ENCODE measurements at regions not wholly inside any gene's neighbourhood (a gene's known extent, or its start where the extent isn't known, plus 50 kb on each side); places are given as distances from the start of the nearest gene placed in this dataset.

GRCh38 chr1:55876276-55877060 lies 661.3 kb upstream of the USP24 start (continued):
- no peak for TF ChIP-seq BCL3 (IDR thresholded peaks at IDR 0.05)
- no peak for TF ChIP-seq RNF2 (IDR thresholded peaks at IDR 0.05; ENCODE audit: borderline replicate concordance, low read depth)
- no peak for TF ChIP-seq ESRRA (IDR thresholded peaks at IDR 0.05; ENCODE audit: borderline replicate concordance, low read length)
- TF ChIP-seq CTCF (IDR thresholded peaks at IDR 0.05) = no peak
- TF ChIP-seq TFCP2L1 (CRISPR knock-in tag; IDR thresholded peaks at IDR 0.05) = no peak

GRCh38 chr1:55870106-55870505 lies 654.9 kb upstream of the USP24 start:
- no peaks in the 10 kb centered on the region for H3K4me1 ChIP-seq
- POLR2A ChIA-PET = no interaction called here
- no peak overlapping the region for H3K27ac ChIP-seq
- DNase-seq (ENCODE audit: low read depth in 1 of 2, low spot score in 1 of 2) (no peak), FAIRE-seq (no peak), ATAC-seq (no peak)
- H3K4me2 ChIP-seq = no peak overlapping the region
- CTCF ChIA-PET = no interaction called here
- TF ChIP-seq REST (IDR thresholded peaks at IDR 0.05) (no peak), ESRRA (IDR thresholded peaks at IDR 0.05; ENCODE audit: borderline replicate concordance, low read length) (no peak), CHD2 (IDR thresholded peaks at IDR 0.05; ENCODE audit: low read length, partially characterized antibody) (no peak), CEBPB (IDR thresholded peaks at IDR 0.05) (no peak), MYC (IDR thresholded peaks at IDR 0.05; ENCODE audit: borderline replicate concordance, low read length) (no peak), RAD21 (conservative IDR thresholded peaks at IDR 0.05 in 1 of 2, IDR thresholded peaks at IDR 0.05 in 1 of 2) (no peak)
- no peak overlapping the region for H3K4me3 ChIP-seq
- no peaks in the 10 kb centered on the region for H3K9me3 ChIP-seq

- ChIA-PET CTCF (interaction anchor here (1.4 to 1.7 kb wide), 2 partner anchors 9 kb away, joined by 3 to 4 read pairs; no protein-coding TSS in a partner anchor), POLR2A (no interaction called here)
- Histone ChIP-seq H3K4me1 (no peaks in the 10 kb centered on the region), H3K4me2 (no peak overlapping the region), H3K27ac (no peak overlapping the region), H3K9me3 (no peaks in the 10 kb centered on the region), H3K4me3 (no peak overlapping the region)
- FAIRE-seq = no peak
- ATAC-seq = no peak
- no peak for DNase-seq (ENCODE audit: low read depth in 1 of 2, low spot score in 1 of 2)
- WGBS (ENCODE audit: missing lambda C conversion rate) = 94% methylated on average over 1 of the region's 1 CpG
- TF ChIP-seq FOXS1 (CRISPR knock-in tag; IDR thresholded peaks at IDR 0.05) (no peak), HOXA7 (CRISPR knock-in tag; IDR thresholded peaks at IDR 0.05) (no peak), HMGXB4 (CRISPR knock-in tag; IDR thresholded peaks at IDR 0.05; ENCODE audit: borderline replicate concordance) (no peak), ATOH8 (CRISPR knock-in tag; IDR thresholded peaks at IDR 0.05; ENCODE audit: low read depth) (no peak), HDAC2 (IDR thresholded peaks at IDR 0.05) (no peak), CBX8 (IDR thresholded peaks at IDR 0.05) (no peak), FOSB (CRISPR knock-in tag; IDR thresholded peaks at IDR 0.05) (no peak), NFE2L2 (conservative IDR thresholded peaks at IDR 0.05; ENCODE audit: low read length) (no peak), EP300 (IDR thresholded peaks at IDR 0.05) (no peak), HOXB13 (CRISPR knock-in tag; IDR thresholded peaks at IDR 0.05; ENCODE audit: low read depth) (no peak), CBX2 (IDR thresholded peaks at IDR 0.05; ENCODE audit: borderline replicate concordance, low read depth) (no peak)
These were observed 653.9 kb upstream of the USP24 start for GRCh38 chr1:55869065-55869464.
